Heart right ventricle (tissue), 16 donors: ENCODE measurements at regions not wholly inside any gene's neighbourhood (a gene's known extent, or its start where the extent isn't known, plus 50 kb on each side); places are given as distances from the start of the nearest gene placed in this dataset.
"Not testable (repeated sequence)": the region's sequence is repeated elsewhere in the genome, so short reads cannot be mapped to it uniquely, and the experiment has no call there.

ENCODE experiments used
- ATAC-seq, 8 donors: fragments of 200-7000 bp; cut with Tn5 transposase; one replicate each; pipeline ENCODE4 v1.9.1; 2020; ENCODE audit warnings: mild to moderate bottlenecking in 8 of 8, moderate library complexity in 8 of 8, moderate number of reproducible peaks in 1 of 8
- DNase-seq, 2 donors: peaks; one replicate each; pipeline ENCODE4 v3.0.0-alpha.2; 2020
- H3K27ac ChIP-seq, 10 donors: fragments of 200-600 bp; sonication (generic) in 2 of 10; one replicate each; pipeline versions ENCODE4 v1.5.0 to v1.8.0; 2020 to 2022; ENCODE audit warnings: mild to moderate bottlenecking in 3 of 10
- H3K27me3 ChIP-seq, 7 donors: fragments of 200-600 bp; one replicate each; pipeline ENCODE4 v1.8.0; 2021 to 2022; ENCODE audit warnings: mild to moderate bottlenecking in 2 of 7
- H3K36me3 ChIP-seq, 9 donors: fragments of 200-600 bp; sonication (generic) in 1 of 9; one replicate each; pipeline versions ENCODE4 v1.5.0 to v1.8.0; 2020 to 2022; ENCODE audit warnings: mild to moderate bottlenecking in 2 of 9
- H3K4me1 ChIP-seq, 9 donors: fragments of 200-600 bp; sonication (generic) in 1 of 9; one replicate each; pipeline versions ENCODE4 v1.5.0 to v1.8.0; 2020 to 2022; ENCODE audit warnings: mild to moderate bottlenecking in 4 of 9
- H3K4me3 ChIP-seq, 10 donors: fragments of 200-600 bp; sonication (generic) in 2 of 10; one replicate each; pipeline versions ENCODE4 v1.5.0 to v1.8.0; 2020 to 2022; ENCODE audit warnings: mild to moderate bottlenecking in 7 of 10, moderate library complexity in 2 of 10
- H3K9me3 ChIP-seq, 11 donors: fragments of 200-600 bp in 10 of 11; sonication (generic) in 2 of 11; one replicate each; pipeline versions ENCODE4 v1.5.0 to v1.8.0; 2013 to 2022; ENCODE audit warnings: mild to moderate bottlenecking in 2 of 11, control low read depth in 1 of 11, moderate library complexity in 1 of 11
- WGBS, 2 donors: extraction: QIAGEN DNeasy Blood & Tissue Kit; methylation state at CpG; one replicate each; pipeline ENCODE4 v1.1.7; 2013; ENCODE audit warnings: inconsistent platforms in 1 of 2; 5-methylcytosine and 5-hydroxymethylcytosine counted together
- intact Hi-C, 10 donors: fragments of 100-400 bp; cut with DNase I; formaldehyde crosslinking; loops; one replicate each; pipeline versions ENCODE4 v1.11.1 to v1.14.2; 2022
- TF ChIP-seq, protein P1 (sequence below), 9 donors: fragments of 200-600 bp; sonication (generic) in 2 of 9; IDR thresholded peaks; one replicate each; pipeline versions ENCODE4 v1.5.0 to v1.8.0; 2021 to 2022; ENCODE audit warnings: antibody characterized with exemption in 9 of 9, mild to moderate bottlenecking in 5 of 9, moderate library complexity in 1 of 9
- donor health status: Arrhythmogenic right ventricular cardiomyopathy.
- donor health status: ischemic (EF 13 %, LVEDD 7.1; RV severe dilation, severe dysfunction).
- donor health status: healthy with polysubstance abuse.
- donor health status: DM: no; HTN: yes; CAD: no.
- donor health status: DM: no; HTN: no; CAD: no.
- donor health status: ischemic (EF 25% LVEDD 6.9; RV normal size, moderate dysfunction).
- donor health status: ischemic (EF 25% LVEDD 5.7; RV mildly dilated, moderate dysfunction).
- donor health status: healthy.
- donor health status: DM: yes; HTN: yes; CAD: no.
- donor health status: Ischemic cardiomyopathy.
- donor health status: ischemic (EF 35%, LVEDD 5.7; RV mildly dilated, moderate dysfunction).
- donor health status: nonischemic (EF 11% LVEDD 7.7; RV severe dilation, severe dysfunction).
- donor health status: DM: yes; HTN: yes; CAD: no.
- donor health status: PGD.
- donor health status: ischemic (EF 29% LVEDD 5.4; RV normal size, mild dysfunction).
- donor health status: nonischemic (EF 23%, LVEDD 6.1; RV moderate dilation, normal function).

DNA sequence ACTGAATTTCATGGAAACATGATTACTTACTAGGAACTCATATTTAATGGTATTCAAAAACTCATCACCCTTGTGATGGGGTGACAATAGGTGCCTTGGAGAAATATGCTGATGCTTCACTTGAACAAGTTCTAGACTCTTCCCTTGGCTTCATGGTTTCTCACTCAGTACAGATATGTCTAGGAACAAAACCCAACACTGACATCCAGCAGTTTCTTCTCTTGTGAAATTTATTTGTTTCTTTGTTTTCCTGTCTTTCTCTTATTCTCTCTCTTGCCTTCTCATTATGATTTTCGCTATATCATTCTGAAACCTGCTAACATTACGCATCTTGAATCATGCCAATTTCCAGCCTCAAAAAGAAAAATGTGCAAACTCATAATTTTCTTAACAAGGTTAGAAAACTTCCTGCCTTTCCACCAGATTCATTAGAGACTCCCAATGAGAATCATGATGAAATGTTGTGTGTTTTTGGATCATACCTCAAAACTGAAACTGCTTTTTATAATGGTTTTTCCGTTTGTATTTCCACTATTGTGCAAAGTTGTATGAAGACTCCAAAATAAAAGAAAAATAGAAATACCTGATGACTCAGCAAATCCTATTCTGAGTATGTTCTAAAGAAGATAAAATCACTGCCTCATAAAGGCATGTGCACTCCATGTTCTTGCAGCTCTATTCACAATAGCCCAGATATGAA is 1021.5 kb downstream of the TMEM121 start:
- H3K4me1 ChIP-seq: no peaks in the 10 kb centered on the region
- no peak for DNase-seq
- H3K9me3 ChIP-seq: no peaks in the 10 kb centered on the region
- no peak overlapping the region for H3K4me3 ChIP-seq
- WGBS, 2 donors: 45 to 46% methylated on average over 3 of the region's 3 CpGs
- TF ChIP-seq, protein P1, sequence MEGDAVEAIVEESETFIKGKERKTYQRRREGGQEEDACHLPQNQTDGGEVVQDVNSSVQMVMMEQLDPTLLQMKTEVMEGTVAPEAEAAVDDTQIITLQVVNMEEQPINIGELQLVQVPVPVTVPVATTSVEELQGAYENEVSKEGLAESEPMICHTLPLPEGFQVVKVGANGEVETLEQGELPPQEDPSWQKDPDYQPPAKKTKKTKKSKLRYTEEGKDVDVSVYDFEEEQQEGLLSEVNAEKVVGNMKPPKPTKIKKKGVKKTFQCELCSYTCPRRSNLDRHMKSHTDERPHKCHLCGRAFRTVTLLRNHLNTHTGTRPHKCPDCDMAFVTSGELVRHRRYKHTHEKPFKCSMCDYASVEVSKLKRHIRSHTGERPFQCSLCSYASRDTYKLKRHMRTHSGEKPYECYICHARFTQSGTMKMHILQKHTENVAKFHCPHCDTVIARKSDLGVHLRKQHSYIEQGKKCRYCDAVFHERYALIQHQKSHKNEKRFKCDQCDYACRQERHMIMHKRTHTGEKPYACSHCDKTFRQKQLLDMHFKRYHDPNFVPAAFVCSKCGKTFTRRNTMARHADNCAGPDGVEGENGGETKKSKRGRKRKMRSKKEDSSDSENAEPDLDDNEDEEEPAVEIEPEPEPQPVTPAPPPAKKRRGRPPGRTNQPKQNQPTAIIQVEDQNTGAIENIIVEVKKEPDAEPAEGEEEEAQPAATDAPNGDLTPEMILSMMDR (IDR thresholded peaks at IDR 0.05): no peak
- H3K27ac ChIP-seq: no peak overlapping the region
- no peaks in the 10 kb centered on the region for H3K36me3 ChIP-seq
- intact Hi-C loops: no loop called here
- H3K27me3 ChIP-seq: peaks cover 0 to 25% (median 3%) of the 10 kb centered on the region in 7 donors
- ATAC-seq: no peak

DNA sequence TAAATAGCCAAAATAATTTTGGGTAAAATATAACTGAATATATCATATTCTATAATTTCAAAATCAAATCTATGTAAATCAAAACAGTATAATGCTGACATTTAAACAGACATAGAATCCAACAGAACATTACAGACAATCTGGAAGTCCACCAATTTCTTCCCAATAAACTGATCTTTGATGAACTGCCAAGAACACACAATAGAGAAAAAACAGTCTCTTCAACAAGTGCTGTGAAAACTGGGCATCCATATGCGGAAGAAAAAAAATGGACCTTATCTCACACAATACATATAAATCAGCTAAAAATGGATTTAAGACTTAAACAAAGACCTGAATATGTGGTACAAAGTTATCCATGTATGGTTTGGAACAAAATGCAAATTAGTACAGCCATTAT is 1022.7 kb downstream of the TMEM121 start:
- Histone ChIP-seq H3K4me3 (no peak overlapping the region), H3K4me1 (no peaks in the 10 kb centered on the region), H3K27ac (no peak overlapping the region), H3K27me3 (peaks cover 0 to 35% (median 3%) of the 10 kb centered on the region in 7 donors), H3K36me3 (no peaks in the 10 kb centered on the region), H3K9me3 (no peaks in the 10 kb centered on the region)
- ATAC-seq: no peak
- TF ChIP-seq, protein P1 (IDR thresholded peaks at IDR 0.05): no peak
- 89 to 92% methylated on average over 1 of the region's 1 CpG for WGBS, 2 donors
- intact Hi-C loops: no loop called here
- no peak for DNase-seq

DNA sequence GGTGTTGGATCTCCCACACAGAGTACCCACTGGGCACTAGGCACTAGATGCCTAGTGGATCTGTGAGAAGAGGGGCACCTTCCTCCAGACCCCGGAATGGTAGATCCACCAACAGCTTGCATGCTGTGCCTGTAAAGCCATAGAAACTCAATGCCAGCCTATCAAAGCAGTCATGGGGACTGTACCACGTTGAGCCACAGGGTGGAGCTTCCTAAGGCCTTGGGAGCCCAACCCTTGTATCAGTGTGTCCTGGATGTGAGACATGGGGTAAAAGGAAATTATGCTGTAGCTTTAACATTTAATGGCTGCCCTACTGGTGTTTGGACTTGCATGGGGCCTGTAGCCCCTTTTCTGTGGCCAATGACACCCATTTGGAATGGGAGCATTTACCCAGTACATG is 1024.9 kb downstream of the TMEM121 start:
- no peak for DNase-seq
- TF ChIP-seq, protein P1 (IDR thresholded peaks at IDR 0.05): no peak
- no peak overlapping the region for H3K27ac ChIP-seq
- no peak for ATAC-seq
- H3K9me3 ChIP-seq: no peaks in the 10 kb centered on the region
- intact Hi-C loops: no loop called here
- H3K36me3 ChIP-seq: no peaks in the 10 kb centered on the region
- H3K27me3 ChIP-seq: peaks cover 0 to 23% (median 3%) of the 10 kb centered on the region in 7 donors
- no peak overlapping the region for H3K4me3 ChIP-seq
- H3K4me1 ChIP-seq: no peaks in the 10 kb centered on the region
- WGBS, 2 donors: 34 to 40% methylated on average over 2 of the region's 2 CpGs

DNA sequence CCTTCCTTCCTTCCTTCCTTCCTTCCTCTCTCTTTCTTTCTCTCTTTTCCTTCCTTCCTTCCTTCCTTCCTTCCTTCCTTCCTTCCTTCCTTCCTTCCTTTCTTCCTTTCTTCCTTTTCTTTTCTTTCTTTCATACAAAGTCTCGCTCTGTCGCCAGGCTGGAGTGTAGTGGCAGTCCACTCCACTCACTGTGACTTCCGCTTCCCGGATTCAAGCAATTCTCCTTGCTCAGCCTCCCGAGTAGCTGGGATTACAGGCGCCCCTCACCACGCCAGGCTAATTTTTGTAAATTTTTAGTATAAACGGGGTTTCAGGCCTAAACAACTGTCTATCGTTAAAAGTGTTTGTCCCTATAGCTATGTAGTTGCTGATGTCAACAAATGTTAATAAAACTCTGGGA is 1029.8 kb downstream of the TMEM121 start:
- intact Hi-C loops, DNase-seq, H3K4me1 ChIP-seq, H3K36me3 ChIP-seq, ATAC-seq, H3K9me3 ChIP-seq, H3K4me3 ChIP-seq, H3K27ac ChIP-seq: not testable (repeated sequence)
- peaks cover 0 to 30% (median 6%) of the 10 kb centered on the region in 7 donors for H3K27me3 ChIP-seq
- 70 to 72% methylated on average over 9 of the region's 9 CpGs for WGBS, 2 donors

DNA sequence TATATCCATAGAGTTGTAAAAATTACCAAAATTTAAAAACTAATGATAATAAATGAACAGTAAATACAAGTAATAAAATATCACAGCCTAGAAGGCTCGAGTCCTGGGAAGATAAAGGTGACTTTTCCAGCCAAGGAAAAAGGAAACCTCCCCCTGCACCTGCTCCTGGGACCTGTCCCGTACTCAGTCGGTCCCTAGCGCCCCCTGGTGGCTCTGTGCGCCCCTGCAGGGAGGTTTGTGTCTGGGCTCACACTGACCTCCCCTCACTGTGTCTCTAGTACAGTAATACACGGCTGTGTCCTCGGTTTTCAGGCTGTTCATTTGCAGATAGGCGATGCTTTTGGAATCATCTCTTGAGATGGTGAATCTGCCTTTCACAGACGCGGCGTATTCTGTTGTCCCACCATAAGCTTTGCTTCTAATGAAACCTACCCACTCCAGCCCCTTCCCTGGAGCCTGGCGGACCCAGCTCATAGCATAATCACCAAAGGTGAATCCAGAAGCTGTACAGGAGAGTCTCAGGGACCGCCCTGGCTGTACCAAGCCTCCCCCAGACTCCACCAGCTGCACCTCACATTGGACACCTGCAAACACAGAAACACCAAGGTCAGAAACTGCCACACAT is 1030.4 kb downstream of the TMEM121 start:
- peak in 1 of 2 donors; percentile 32 for DNase-seq
- H3K4me1 ChIP-seq: no peaks in the 10 kb centered on the region
- no peaks in the 10 kb centered on the region for H3K36me3 ChIP-seq
- ATAC-seq: no peak
- H3K27me3 ChIP-seq: peaks cover 0 to 30% (median 6%) of the 10 kb centered on the region in 7 donors
- no peak overlapping the region for H3K4me3 ChIP-seq
- H3K27ac ChIP-seq: no peak overlapping the region
- H3K9me3 ChIP-seq: no peaks in the 10 kb centered on the region
- intact Hi-C loops: no loop called here
- TF ChIP-seq, protein P1 (IDR thresholded peaks at IDR 0.05): peak; percentile 12 to 64 (median 32)
- WGBS, 2 donors: 40 to 42% methylated on average over 13 of the region's 13 CpGs
